ENCODE measurements at regions not wholly inside any gene's neighbourhood (a gene's known extent, or its start where the extent isn't known, plus 50 kb on each side); places are given as distances from the start of the nearest gene placed in this dataset.

DNA sequence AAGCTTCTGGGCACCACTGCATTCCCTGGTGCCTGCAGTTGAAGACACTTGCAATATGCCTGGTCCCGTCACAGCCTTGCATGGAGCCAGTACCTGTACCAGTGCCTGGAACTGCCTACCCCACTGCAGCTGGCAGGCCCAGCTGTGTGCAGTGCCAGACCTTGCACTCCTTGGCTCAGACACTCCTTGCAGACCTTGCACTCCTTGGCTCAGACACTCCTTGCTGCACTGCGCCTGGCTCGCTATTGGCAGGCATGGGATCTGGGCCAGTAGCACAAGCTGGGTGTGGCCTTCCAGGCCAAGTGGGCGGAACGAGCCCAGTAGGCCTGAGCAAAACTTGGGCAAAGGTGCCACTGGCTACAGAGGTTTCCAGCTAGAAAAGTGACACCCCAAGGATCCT is 1189.1 kb downstream of the GRIK2 start (continued):
- TF ChIP-seq, protein P1, sequence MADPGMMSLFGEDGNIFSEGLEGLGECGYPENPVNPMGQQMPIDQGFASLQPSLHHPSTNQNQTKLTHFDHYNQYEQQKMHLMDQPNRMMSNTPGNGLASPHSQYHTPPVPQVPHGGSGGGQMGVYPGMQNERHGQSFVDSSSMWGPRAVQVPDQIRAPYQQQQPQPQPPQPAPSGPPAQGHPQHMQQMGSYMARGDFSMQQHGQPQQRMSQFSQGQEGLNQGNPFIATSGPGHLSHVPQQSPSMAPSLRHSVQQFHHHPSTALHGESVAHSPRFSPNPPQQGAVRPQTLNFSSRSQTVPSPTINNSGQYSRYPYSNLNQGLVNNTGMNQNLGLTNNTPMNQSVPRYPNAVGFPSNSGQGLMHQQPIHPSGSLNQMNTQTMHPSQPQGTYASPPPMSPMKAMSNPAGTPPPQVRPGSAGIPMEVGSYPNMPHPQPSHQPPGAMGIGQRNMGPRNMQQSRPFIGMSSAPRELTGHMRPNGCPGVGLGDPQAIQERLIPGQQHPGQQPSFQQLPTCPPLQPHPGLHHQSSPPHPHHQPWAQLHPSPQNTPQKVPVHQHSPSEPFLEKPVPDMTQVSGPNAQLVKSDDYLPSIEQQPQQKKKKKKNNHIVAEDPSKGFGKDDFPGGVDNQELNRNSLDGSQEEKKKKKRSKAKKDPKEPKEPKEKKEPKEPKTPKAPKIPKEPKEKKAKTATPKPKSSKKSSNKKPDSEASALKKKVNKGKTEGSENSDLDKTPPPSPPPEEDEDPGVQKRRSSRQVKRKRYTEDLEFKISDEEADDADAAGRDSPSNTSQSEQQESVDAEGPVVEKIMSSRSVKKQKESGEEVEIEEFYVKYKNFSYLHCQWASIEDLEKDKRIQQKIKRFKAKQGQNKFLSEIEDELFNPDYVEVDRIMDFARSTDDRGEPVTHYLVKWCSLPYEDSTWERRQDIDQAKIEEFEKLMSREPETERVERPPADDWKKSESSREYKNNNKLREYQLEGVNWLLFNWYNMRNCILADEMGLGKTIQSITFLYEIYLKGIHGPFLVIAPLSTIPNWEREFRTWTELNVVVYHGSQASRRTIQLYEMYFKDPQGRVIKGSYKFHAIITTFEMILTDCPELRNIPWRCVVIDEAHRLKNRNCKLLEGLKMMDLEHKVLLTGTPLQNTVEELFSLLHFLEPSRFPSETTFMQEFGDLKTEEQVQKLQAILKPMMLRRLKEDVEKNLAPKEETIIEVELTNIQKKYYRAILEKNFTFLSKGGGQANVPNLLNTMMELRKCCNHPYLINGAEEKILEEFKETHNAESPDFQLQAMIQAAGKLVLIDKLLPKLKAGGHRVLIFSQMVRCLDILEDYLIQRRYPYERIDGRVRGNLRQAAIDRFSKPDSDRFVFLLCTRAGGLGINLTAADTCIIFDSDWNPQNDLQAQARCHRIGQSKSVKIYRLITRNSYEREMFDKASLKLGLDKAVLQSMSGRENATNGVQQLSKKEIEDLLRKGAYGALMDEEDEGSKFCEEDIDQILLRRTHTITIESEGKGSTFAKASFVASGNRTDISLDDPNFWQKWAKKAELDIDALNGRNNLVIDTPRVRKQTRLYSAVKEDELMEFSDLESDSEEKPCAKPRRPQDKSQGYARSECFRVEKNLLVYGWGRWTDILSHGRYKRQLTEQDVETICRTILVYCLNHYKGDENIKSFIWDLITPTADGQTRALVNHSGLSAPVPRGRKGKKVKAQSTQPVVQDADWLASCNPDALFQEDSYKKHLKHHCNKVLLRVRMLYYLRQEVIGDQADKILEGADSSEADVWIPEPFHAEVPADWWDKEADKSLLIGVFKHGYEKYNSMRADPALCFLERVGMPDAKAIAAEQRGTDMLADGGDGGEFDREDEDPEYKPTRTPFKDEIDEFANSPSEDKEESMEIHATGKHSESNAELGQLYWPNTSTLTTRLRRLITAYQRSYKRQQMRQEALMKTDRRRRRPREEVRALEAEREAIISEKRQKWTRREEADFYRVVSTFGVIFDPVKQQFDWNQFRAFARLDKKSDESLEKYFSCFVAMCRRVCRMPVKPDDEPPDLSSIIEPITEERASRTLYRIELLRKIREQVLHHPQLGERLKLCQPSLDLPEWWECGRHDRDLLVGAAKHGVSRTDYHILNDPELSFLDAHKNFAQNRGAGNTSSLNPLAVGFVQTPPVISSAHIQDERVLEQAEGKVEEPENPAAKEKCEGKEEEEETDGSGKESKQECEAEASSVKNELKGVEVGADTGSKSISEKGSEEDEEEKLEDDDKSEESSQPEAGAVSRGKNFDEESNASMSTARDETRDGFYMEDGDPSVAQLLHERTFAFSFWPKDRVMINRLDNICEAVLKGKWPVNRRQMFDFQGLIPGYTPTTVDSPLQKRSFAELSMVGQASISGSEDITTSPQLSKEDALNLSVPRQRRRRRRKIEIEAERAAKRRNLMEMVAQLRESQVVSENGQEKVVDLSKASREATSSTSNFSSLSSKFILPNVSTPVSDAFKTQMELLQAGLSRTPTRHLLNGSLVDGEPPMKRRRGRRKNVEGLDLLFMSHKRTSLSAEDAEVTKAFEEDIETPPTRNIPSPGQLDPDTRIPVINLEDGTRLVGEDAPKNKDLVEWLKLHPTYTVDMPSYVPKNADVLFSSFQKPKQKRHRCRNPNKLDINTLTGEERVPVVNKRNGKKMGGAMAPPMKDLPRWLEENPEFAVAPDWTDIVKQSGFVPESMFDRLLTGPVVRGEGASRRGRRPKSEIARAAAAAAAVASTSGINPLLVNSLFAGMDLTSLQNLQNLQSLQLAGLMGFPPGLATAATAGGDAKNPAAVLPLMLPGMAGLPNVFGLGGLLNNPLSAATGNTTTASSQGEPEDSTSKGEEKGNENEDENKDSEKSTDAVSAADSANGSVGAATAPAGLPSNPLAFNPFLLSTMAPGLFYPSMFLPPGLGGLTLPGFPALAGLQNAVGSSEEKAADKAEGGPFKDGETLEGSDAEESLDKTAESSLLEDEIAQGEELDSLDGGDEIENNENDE (IDR thresholded peaks at IDR 0.05; ENCODE audit: insufficient replicate concordance, low read length): no peak
- TF ChIP-seq JUN (IDR thresholded peaks at IDR 0.05; ENCODE audit: low read depth, low read length): no peak
- no peak for TF ChIP-seq RFX5 (IDR thresholded peaks at IDR 0.05; ENCODE audit: borderline replicate concordance, low read depth, low read length)
- TF ChIP-seq CHD2 (IDR thresholded peaks at IDR 0.05; ENCODE audit: low read length): no peak
- TF ChIP-seq KDM1A (IDR thresholded peaks at IDR 0.05; ENCODE audit: borderline replicate concordance, low read length): no peak
- TF ChIP-seq, protein P2, sequence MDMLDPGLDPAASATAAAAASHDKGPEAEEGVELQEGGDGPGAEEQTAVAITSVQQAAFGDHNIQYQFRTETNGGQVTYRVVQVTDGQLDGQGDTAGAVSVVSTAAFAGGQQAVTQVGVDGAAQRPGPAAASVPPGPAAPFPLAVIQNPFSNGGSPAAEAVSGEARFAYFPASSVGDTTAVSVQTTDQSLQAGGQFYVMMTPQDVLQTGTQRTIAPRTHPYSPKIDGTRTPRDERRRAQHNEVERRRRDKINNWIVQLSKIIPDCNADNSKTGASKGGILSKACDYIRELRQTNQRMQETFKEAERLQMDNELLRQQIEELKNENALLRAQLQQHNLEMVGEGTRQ (IDR thresholded peaks at IDR 0.05; ENCODE audit: low read length): no peak
- TF ChIP-seq SAP30 (IDR thresholded peaks at IDR 0.05; ENCODE audit: insufficient read depth, insufficient replicate concordance, low read length): no peak
- no peak for TF ChIP-seq POLR2AphosphoS5 (IDR thresholded peaks at IDR 0.05; ENCODE audit: low read depth, low read length)
- no peak for TF ChIP-seq GABPA (IDR thresholded peaks at IDR 0.05; ENCODE audit: borderline replicate concordance, insufficient read depth, low read length)
- no peak for TF ChIP-seq HDAC6 (IDR thresholded peaks at IDR 0.05; ENCODE audit: low read depth, low read length)
- TF ChIP-seq, protein P3, sequence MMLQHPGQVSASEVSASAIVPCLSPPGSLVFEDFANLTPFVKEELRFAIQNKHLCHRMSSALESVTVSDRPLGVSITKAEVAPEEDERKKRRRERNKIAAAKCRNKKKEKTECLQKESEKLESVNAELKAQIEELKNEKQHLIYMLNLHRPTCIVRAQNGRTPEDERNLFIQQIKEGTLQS (IDR thresholded peaks at IDR 0.05; ENCODE audit: insufficient read depth, low read depth, low read length): no peak

Measured in H1 (cell line).